HG02852 (cell line): ENCODE measurements at regions not wholly inside any gene's neighbourhood (a gene's known extent, or its start where the extent isn't known, plus 50 kb on each side); places are given as distances from the start of the nearest gene placed in this dataset.

Experiments
- ATAC-seq: cut with Tn5 transposase; IDR thresholded peaks from one replicate; pipeline ENCODE4 v1.9.1; 2021; ENCODE audit warnings: mild to moderate bottlenecking, moderate library complexity; ENCODE audit not compliant: unreplicated experiment

- no peak for ATAC-seq
These were observed 445.2 kb upstream of the FZD8 start for GRCh38 chr10:36087006-36088005.

GRCh38 chr10:36075196-36075595 is 433.1 kb upstream of the FZD8 start:
- no peak for ATAC-seq

- no peak for ATAC-seq
These were observed 431.8 kb upstream of the FZD8 start for GRCh38 chr10:36073796-36074345.

- ATAC-seq: no peak
These were observed 426.4 kb upstream of the FZD8 start for GRCh38 chr10:36068542-36068941.

- no peak for ATAC-seq
These were observed 425.7 kb upstream of the FZD8 start for GRCh38 chr10:36067748-36068147.

- no peak for ATAC-seq
These were observed 424.8 kb upstream of the FZD8 start for GRCh38 chr10:36066850-36067249.

GRCh38 chr10:36066102-36066501 is 424.0 kb upstream of the FZD8 start:
- ATAC-seq: no peak

GRCh38 chr10:36063396-36063795 is 421.3 kb upstream of the FZD8 start:
- no peak for ATAC-seq

GRCh38 chr10:36057731-36058130 is 415.6 kb upstream of the FZD8 start:
- no peak for ATAC-seq

GRCh38 chr10:36057180-36057579 is 415.1 kb upstream of the FZD8 start:
- no peak for ATAC-seq

GRCh38 chr10:36053775-36054174 is 411.7 kb upstream of the FZD8 start:
- no peak for ATAC-seq

GRCh38 chr10:36053271-36053670 is 411.2 kb upstream of the FZD8 start:
- no peak for ATAC-seq

- no peak for ATAC-seq
These were observed 409.4 kb upstream of the FZD8 start for GRCh38 chr10:36051500-36051991.

GRCh38 chr10:36050763-36051499 is 408.8 kb upstream of the FZD8 start:
- no peak for ATAC-seq

- ATAC-seq: no peak
These were observed 406.7 kb upstream of the FZD8 start for GRCh38 chr10:36048780-36049179.

GRCh38 chr10:36048236-36048635 is 406.1 kb upstream of the FZD8 start:
- ATAC-seq: no peak

- ATAC-seq: no peak
These were observed 400.0 kb upstream of the FZD8 start for GRCh38 chr10:36042135-36042534.

GRCh38 chr10:36038316-36038955 is 396.3 kb upstream of the FZD8 start:
- ATAC-seq: no peak

- no peak for ATAC-seq
These were observed 394.0 kb upstream of the FZD8 start for GRCh38 chr10:36036137-36036536.

GRCh38 chr10:36033808-36034207 is 391.7 kb upstream of the FZD8 start:
- no peak for ATAC-seq

GRCh38 chr10:36030516-36030915 is 388.4 kb upstream of the FZD8 start:
- ATAC-seq: no peak
